ENCODE measurements at regions not wholly inside any gene's neighbourhood (a gene's known extent, or its start where the extent isn't known, plus 50 kb on each side); places are given as distances from the start of the nearest gene placed in this dataset.

- Histone ChIP-seq H3K9me2 (replicated peaks; ENCODE audit: insufficient read depth, low read length) (no peaks in the 10 kb centered on the region), H3K4me3 (ENCODE audit: low read length) (no peak overlapping the region), H2AFZ (ENCODE audit: low read length) (no peak overlapping the region), H3K4me1 (ENCODE audit: low read length) (no peaks in the 10 kb centered on the region), H3F3A (ENCODE audit: insufficient read depth, low read length) (no peaks in the 10 kb centered on the region), H3K27ac (ENCODE audit: low read length) (no peak overlapping the region), H3K4me2 (ENCODE audit: low read depth, low read length) (no peak overlapping the region), H4K20me1 (ENCODE audit: insufficient read depth, low read length) (no peaks in the 10 kb centered on the region), H3K27me3 (replicated peaks; ENCODE audit: insufficient read depth, low read length) (no peaks in the 10 kb centered on the region), H3K9me3 (replicated peaks; ENCODE audit: insufficient read depth, low read length) (no peaks in the 10 kb centered on the region), H3K9ac (ENCODE audit: low read length) (no peak overlapping the region), H3K36me3 (replicated peaks; ENCODE audit: insufficient read depth, low read length) (no peaks in the 10 kb centered on the region), H3K79me2 (ENCODE audit: low read length) (no peaks in the 10 kb centered on the region)
- TF ChIP-seq EZH2phosphoT487 (IDR thresholded peaks at IDR 0.05; ENCODE audit: low read length), result no peak
- TF ChIP-seq, protein P1, sequence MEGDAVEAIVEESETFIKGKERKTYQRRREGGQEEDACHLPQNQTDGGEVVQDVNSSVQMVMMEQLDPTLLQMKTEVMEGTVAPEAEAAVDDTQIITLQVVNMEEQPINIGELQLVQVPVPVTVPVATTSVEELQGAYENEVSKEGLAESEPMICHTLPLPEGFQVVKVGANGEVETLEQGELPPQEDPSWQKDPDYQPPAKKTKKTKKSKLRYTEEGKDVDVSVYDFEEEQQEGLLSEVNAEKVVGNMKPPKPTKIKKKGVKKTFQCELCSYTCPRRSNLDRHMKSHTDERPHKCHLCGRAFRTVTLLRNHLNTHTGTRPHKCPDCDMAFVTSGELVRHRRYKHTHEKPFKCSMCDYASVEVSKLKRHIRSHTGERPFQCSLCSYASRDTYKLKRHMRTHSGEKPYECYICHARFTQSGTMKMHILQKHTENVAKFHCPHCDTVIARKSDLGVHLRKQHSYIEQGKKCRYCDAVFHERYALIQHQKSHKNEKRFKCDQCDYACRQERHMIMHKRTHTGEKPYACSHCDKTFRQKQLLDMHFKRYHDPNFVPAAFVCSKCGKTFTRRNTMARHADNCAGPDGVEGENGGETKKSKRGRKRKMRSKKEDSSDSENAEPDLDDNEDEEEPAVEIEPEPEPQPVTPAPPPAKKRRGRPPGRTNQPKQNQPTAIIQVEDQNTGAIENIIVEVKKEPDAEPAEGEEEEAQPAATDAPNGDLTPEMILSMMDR (IDR thresholded peaks at IDR 0.05; ENCODE audit: low read length), result no peak
- TF ChIP-seq EZH2 (optimal IDR thresholded peaks at IDR 0.05; ENCODE audit: low read depth, low read length), result no peak
- DNase-seq, result no peak
Observed at GRCh38 chr1:81513796-81514354, 286.9 kb upstream of the ADGRL2 start.

GRCh38 chr1:81512252-81513003 lies 288.3 kb upstream of the ADGRL2 start:
- Histone ChIP-seq H3K9ac (ENCODE audit: low read length) (no peak overlapping the region), H3K27ac (ENCODE audit: low read length) (no peak overlapping the region), H3F3A (ENCODE audit: insufficient read depth, low read length) (no peaks in the 10 kb centered on the region), H3K27me3 (replicated peaks; ENCODE audit: insufficient read depth, low read length) (no peaks in the 10 kb centered on the region), H3K79me2 (ENCODE audit: low read length) (no peaks in the 10 kb centered on the region), H3K9me2 (replicated peaks; ENCODE audit: insufficient read depth, low read length) (no peaks in the 10 kb centered on the region), H3K9me3 (replicated peaks; ENCODE audit: insufficient read depth, low read length) (no peaks in the 10 kb centered on the region), H3K4me3 (ENCODE audit: low read length) (no peak overlapping the region), H3K4me2 (ENCODE audit: low read depth, low read length) (no peak overlapping the region), H3K36me3 (replicated peaks; ENCODE audit: insufficient read depth, low read length) (no peaks in the 10 kb centered on the region), H2AFZ (ENCODE audit: low read length) (no peak overlapping the region), H4K20me1 (ENCODE audit: insufficient read depth, low read length) (no peaks in the 10 kb centered on the region), H3K4me1 (ENCODE audit: low read length) (no peaks in the 10 kb centered on the region)
- DNase-seq, result no peak
- TF ChIP-seq EZH2 (optimal IDR thresholded peaks at IDR 0.05; ENCODE audit: low read depth, low read length), result no peak

DNA sequence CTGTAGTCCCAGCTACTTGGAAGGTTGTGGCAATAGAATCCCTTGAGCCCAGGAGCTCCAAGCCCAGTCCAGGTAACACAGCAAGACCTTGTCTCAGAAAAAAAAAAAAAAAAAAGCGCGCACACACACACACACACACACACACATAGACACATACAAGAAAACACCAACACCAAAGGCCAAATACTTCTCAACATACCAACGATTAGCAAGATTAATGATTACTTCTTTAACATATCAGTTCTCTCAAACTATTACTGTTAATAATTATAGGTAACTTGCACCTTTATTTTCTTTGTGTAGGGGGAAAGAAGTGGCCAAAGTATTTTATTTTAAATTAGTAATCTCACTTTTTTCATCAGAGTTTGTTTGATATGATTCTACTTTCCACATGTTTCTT lies 289.5 kb upstream of the ADGRL2 start:
- Histone ChIP-seq H3F3A (ENCODE audit: insufficient read depth, low read length) (no peaks in the 10 kb centered on the region), H4K20me1 (ENCODE audit: insufficient read depth, low read length) (no peaks in the 10 kb centered on the region), H2AFZ (ENCODE audit: low read length) (no peak overlapping the region), H3K4me1 (ENCODE audit: low read length) (peaks cover 2% of the 10 kb centered on the region), H3K36me3 (replicated peaks; ENCODE audit: insufficient read depth, low read length) (no peaks in the 10 kb centered on the region), H3K4me3 (ENCODE audit: low read length) (no peak overlapping the region), H3K9ac (ENCODE audit: low read length) (no peak overlapping the region), H3K79me2 (ENCODE audit: low read length) (no peaks in the 10 kb centered on the region), H3K27me3 (replicated peaks; ENCODE audit: insufficient read depth, low read length) (no peaks in the 10 kb centered on the region), H3K27ac (ENCODE audit: low read length) (no peak overlapping the region), H3K9me3 (replicated peaks; ENCODE audit: insufficient read depth, low read length) (no peaks in the 10 kb centered on the region), H3K9me2 (replicated peaks; ENCODE audit: insufficient read depth, low read length) (no peaks in the 10 kb centered on the region), H3K4me2 (ENCODE audit: low read depth, low read length) (no peak overlapping the region)
- TF ChIP-seq EZH2 (optimal IDR thresholded peaks at IDR 0.05; ENCODE audit: low read depth, low read length), result no peak
- TF ChIP-seq, protein P1 (IDR thresholded peaks at IDR 0.05; ENCODE audit: low read length), result no peak
- no peak for TF ChIP-seq EZH2phosphoT487 (IDR thresholded peaks at IDR 0.05; ENCODE audit: low read length)
- DNase-seq, result no peak

- no peak overlapping the region for H2AFZ ChIP-seq (ENCODE audit: low read length)
- no peaks in the 10 kb centered on the region for H3K36me3 ChIP-seq (replicated peaks; ENCODE audit: insufficient read depth, low read length)
- H3K4me2 ChIP-seq (ENCODE audit: low read depth, low read length), result no peak overlapping the region
- peaks cover 6% of the 10 kb centered on the region for H3K4me1 ChIP-seq (ENCODE audit: low read length)
- H3F3A ChIP-seq (ENCODE audit: insufficient read depth, low read length), result 0 out of 2 replicates have a peak, but pooled peaks cover 6% of the 10 kb centered on the region
- no peak overlapping the region for H3K4me3 ChIP-seq (ENCODE audit: low read length)
- H3K9me2 ChIP-seq (replicated peaks; ENCODE audit: insufficient read depth, low read length), result no peaks in the 10 kb centered on the region
- H3K9me3 ChIP-seq (replicated peaks; ENCODE audit: insufficient read depth, low read length), result no peaks in the 10 kb centered on the region
- DNase-seq, result no peak
- no peak overlapping the region for H3K9ac ChIP-seq (ENCODE audit: low read length)
- TF ChIP-seq EZH2phosphoT487 (IDR thresholded peaks at IDR 0.05; ENCODE audit: low read length) (no peak), EZH2 (optimal IDR thresholded peaks at IDR 0.05; ENCODE audit: low read depth, low read length) (no peak)
- TF ChIP-seq, protein P1 (IDR thresholded peaks at IDR 0.05; ENCODE audit: low read length), result no peak
- H3K27ac ChIP-seq (ENCODE audit: low read length), result no peak overlapping the region
- H3K79me2 ChIP-seq (ENCODE audit: low read length), result no peaks in the 10 kb centered on the region
- H3K27me3 ChIP-seq (replicated peaks; ENCODE audit: insufficient read depth, low read length), result no peaks in the 10 kb centered on the region
- H4K20me1 ChIP-seq (ENCODE audit: insufficient read depth, low read length), result no peaks in the 10 kb centered on the region
Observed at GRCh38 chr1:81510701-81511100, 290.0 kb upstream of the ADGRL2 start.

Data from MM.1S (cell line).